Amygdala (tissue), 56 donors: ENCODE measurements at regions not wholly inside any gene's neighbourhood (a gene's known extent, or its start where the extent isn't known, plus 50 kb on each side); places are given as distances from the start of the nearest gene placed in this dataset.

Experiments
- DNase-seq, 56 donors: peaks; one replicate each; lab custom pipeline; 2025; lab: John Stamatoyannopoulos, UW

DNA sequence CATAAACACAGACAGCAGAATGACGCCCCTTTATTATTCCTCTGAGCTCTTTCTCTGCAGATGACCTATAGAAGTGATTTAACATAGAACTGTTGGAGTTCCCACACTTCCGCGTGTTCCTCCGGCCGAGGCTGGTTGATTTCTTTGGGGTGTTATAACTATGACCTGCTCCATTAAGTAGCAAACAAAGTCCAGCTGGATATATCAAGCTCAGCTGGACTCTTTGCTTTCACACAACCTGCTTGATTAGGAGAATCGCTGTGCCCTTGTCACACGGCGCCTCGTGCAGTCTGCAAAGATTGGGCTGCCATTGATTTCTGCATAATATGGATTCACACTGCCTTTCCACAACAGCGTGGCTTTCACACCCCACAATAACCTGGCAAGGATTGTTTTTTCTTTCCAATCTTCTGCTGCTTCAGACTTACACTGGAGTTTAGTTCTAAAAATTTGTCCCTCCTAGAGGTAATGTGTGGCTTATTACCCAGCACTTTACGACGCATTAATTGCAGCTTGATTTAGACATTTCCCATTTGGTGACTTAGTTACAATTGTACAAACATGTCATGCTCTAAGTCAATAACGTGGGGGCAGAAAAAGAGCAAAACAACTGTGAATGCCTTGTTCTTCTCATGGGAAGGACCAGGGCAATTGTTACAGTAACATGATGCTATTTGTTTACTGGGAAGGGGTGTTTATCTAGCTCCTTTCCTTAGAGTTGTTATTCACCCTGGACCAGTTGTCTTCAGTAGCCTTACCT is 485.7 kb downstream of the TXNL1 start:
- no peak for DNase-seq

- DNase-seq = no peak
Measured at GRCh38 chr18:56148373-56148772, 490.0 kb downstream of the TXNL1 start.

DNA sequence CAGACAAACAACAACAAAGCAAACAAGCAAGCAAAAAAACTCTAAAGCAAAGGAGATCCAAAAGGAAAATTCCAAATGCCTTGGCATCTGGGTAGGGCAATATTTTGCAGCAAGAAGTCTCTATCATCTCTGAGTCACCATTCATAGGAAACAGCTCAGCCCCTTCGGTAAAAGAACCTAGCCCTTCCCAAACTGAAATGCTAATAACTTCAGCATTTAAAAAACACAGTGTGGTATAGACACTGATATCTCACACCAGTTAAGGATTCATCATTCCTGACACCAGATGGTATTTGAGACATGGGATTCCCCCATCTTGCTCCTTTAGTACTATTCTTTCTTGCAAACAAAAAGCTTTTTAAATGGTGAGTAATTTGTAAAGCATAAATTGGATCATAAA is 491.8 kb downstream of the TXNL1 start:
- DNase-seq = no peak

- DNase-seq = no peak
Measured at GRCh38 chr18:56142001-56142400, 496.4 kb downstream of the TXNL1 start.

DNA sequence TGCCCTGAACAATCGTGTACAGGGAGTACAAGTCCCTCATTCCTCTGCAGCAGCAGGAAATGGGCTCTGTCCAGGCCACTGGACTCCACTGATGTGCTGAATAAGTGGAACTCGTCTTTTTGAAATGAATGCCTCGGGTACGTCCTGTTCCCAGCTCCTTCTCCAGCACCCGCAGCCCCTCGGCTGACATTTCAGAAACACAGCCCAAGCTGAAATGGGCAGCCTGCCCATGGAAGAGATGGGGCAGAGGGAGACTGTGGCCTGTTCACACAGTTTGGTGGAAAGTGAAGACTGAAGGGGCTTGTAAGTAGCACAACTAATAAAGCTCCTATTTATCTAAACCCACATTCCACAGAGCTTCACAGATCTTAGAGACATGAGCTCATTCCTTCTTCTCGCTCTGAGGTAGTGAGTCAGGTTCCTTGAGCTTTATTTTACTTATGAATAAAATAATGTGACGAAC is 498.6 kb downstream of the TXNL1 start:
- peak in 35 of 56 donors; percentile 4 to 73 (median 32) for DNase-seq

GRCh38 chr18:56139372-56139771 is 499.0 kb downstream of the TXNL1 start:
- DNase-seq = peak in 1 of 56 donors; percentile 1

GRCh38 chr18:56136105-56136504 is 502.3 kb downstream of the TXNL1 start:
- DNase-seq = no peak

DNA sequence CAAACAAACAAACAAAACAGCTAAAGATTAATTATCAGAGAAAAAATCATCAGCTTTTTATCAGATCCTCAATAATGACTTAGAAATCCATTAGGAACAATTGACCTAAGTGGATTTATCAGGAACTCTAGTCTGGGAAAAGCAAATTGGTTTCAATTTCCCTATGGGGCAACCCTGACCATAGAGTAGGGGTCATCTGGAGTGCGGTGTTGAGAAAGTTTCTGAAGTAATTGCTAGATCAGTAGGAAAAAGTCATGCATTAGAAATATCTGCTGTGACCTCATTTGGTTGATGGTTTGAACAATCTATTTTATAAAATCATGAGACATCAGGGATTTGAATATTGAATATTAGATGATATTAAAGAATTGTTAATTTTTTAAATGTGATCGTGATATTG is 507.9 kb downstream of the TXNL1 start:
- no peak for DNase-seq

DNA sequence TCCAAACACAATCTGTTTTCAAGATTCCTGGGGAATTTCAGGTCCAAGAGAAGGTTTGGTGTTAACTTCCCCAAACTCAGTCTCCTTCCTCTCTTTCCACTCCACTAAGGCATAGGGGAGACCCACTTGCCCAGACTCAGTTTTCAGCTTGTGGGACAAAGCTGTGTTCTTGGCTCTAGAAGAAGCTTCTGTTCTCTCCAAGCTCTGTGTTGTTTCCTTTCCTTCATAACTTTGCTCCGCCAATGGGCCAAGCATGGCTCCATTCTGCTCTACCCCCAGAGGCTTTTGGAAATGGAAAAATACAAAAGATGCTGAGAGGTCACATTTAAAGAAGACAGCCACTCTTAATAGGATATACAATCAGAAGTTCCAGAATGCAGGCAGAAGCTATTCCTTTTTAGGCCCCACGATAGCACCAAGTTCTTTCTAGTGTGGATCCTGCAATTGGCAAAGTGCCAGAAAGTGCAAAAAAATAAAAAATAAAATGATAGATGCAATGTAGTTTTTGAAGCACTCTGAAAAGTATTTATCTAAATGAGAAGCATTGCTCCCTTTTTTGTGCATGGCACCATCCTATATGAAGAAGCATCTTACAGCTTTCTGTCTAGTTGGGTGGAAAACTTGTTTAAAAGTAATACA is 510.1 kb downstream of the TXNL1 start:
- DNase-seq = no peak

GRCh38 chr18:56127322-56128099 is 510.9 kb downstream of the TXNL1 start:
- DNase-seq = no peak

GRCh38 chr18:56124186-56124585 is 514.2 kb downstream of the TXNL1 start:
- DNase-seq = no peak

GRCh38 chr18:56121669-56122068 is 516.7 kb downstream of the TXNL1 start:
- DNase-seq = no peak

DNA sequence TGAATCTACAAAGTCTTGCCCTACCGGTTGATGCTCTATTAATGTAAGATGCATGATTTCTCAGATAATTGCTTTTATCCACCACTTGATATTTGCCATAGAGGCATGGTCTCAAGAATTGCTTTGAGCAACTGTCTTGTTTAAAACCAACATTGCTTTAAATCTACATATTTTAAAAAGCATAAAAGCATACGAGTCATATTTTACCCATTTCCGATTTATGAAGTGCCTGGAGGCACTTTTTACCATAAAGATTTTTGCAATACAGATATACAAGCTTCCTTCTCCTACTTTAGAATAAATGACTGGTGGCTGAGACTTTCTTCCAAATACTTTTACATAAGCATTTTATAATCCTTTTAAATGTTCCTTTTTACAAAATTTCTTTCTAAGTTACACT is 517.6 kb downstream of the TXNL1 start:
- no peak for DNase-seq

DNA sequence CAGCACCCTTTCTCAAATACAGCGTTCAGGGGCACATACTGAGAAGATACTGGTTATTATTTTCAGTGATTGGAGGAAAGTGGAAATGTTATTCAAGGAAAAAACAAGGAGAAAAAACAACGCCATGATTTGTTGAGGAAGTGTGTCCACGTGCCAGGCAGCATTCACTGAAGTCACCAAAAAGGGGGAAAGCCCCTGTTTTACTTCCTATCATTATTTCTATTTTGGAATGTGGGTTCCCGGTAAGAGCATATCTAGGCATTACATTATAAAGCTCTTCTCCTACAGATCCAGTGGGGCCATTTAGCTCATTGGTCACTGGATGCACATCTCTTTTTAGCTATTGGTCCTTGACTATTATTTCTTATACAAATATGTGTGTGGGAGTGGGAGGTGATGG is 518.7 kb downstream of the TXNL1 start:
- DNase-seq = no peak

DNA sequence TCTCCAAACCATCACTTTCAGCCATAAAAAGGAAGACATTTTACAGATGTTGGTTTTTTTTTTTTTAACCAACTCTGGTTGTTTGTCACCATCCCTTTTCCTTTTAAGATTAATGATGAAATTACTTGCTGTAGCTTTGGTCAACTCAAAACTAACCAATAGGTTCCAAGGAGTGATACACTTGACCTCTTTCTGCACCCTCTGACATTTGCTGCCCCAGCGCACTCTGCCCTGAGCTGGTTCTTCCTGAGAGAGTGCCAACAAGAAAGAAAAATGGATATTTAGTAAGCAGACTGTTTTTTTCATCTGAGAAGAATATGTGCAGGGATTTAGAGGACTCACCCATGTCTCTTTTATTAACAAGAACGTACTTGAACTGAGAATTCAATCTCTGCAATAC is 520.0 kb downstream of the TXNL1 start:
- DNase-seq = no peak

DNA sequence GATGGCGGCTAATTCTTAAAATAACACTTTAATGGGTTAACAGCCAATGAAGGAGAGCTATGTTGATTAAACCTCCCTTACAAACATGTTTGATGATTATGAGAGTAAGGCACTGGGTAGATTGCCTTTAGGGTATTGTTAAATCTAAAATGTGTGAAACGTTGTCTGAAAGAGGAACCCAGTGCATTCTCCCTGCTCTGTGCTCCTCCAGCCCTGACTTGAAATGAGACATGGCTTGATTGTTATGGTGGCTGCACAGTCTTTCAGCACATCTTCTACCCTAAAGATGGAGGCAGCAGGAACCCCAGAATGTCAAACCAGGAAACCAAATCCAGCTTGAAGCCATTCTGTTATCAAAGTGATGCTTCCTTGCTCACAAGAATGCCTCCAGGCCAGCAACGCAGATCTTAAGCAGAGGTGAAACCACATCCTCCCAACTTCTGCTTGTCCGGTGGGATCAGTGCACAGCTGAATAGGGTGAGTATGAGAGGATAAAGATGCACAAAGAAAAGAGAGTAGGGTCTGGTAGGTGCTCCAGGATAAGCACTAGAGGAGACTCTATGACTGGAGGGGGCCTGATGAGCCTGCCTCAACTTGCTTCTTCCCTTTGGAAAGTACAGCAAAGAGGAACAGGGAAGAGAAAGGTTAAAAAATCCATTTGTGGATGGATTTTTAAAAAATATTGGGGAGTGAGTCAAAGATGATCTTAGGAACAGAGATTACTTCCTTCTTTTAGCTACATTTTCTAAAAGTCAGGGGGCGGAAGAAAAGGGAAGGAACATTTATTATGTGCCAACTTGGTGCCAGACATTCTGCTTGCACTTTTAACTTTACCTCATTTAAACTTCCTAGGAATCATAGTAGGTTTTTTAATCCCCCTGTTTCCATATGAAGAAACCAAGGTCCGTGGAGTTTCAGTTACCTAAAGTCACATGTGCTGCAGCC is 523.0 kb downstream of the TXNL1 start:
- no peak for DNase-seq

DNA sequence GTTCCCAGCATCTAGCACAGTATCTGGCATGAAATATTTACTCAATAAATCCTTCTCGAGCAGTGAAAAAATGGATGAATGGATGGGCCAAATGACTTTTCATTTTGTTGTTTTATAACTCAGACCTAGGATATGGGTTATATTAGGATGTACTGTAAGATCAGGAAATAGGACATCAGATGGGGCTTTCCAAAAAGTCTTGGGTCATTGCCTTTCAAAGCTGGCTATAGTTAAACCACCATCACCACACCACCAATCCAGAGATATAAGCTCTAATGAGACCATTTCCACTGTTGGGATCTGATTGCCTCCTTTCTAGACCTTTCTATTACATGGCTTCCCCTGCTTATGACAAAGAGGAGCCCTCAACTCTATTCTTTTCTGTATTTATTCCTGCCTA is 525.0 kb upstream of the TCF4 start:
- no peak for DNase-seq

GRCh38 chr18:56112013-56112749 is 524.2 kb upstream of the TCF4 start:
- DNase-seq = no peak

DNA sequence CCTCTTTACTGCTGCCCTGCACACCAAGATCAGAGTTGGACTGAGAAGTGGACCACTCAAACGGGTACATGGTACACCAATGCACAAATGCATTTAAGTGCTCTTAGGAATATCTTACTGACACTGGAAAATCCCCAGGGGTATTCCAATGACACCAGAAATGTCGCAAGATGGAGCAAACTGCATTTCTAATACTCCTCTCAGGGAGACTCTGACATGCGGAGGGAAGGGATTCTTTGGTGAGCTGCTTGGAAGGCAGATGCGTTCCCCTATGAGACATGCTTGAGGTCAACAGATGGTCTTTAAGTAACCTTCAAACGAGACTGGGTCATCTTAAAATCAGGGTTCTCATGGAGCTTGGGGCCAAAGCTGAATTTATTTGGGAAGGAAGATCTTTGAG is 521.8 kb upstream of the TCF4 start:
- no peak for DNase-seq
